GM04504 (cell line): ENCODE measurements at regions not wholly inside any gene's neighbourhood (a gene's known extent, or its start where the extent isn't known, plus 50 kb on each side); places are given as distances from the start of the nearest gene placed in this dataset.
"Not testable (repeated sequence)": the region's sequence is repeated elsewhere in the genome, so short reads cannot be mapped to it uniquely, and the experiment has no call there.

Experiments used
- DNase-seq: peaks from one replicate; pipeline ENCODE4 v3.0.0-alpha.2; 2012; ENCODE audit warnings: low read depth

GRCh38 chr1:143905214-143906179, 66.3 kb downstream of the FAM72C start:
- DNase-seq: peak; percentile 1

DNA sequence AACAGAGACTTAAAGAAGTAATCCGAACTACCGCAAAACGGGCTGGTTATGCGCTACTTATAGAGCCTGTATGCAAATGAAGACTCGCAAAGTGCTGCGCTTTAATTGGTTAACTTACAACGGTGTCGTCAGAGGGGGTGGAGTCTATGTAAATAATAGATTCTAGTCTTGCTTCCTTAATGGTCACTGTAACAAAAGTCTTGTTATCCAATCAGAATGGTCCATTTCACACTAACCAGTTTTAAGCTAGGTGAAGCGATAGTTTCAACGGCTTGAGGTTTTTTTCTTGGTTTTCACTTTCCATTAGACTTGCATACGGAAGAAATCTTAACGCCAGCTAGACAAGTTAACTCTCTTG, 67.2 kb downstream of the FAM72C start:
- not testable (repeated sequence) for DNase-seq

GRCh38 chr1:143903899-143904621, 67.7 kb downstream of the FAM72C start:
- DNase-seq: peak; percentile 6

DNA sequence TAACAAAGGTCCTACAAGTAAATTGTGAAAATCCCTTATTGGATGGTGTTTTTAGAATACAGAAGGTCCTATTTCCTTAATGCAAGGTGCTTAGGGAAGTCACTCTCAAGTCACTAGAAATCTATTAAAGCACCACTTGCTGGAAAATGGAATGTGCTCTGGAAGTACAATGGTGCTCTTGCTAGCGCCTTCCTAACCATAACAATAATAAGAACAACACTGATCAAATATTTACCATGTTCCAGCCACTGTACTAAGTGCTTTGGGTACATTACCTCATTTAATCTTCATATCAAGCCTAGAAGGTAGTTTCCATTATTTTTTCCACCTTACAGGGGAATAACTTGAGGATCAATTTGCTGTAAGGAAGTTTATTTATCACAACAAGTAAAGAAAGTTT, 75.4 kb downstream of the FAM72C start:
- DNase-seq: not testable (repeated sequence)

GRCh38 chr1:143884932-143885574, 86.7 kb downstream of the FAM72C start:
- peak; percentile 1 for DNase-seq

DNA sequence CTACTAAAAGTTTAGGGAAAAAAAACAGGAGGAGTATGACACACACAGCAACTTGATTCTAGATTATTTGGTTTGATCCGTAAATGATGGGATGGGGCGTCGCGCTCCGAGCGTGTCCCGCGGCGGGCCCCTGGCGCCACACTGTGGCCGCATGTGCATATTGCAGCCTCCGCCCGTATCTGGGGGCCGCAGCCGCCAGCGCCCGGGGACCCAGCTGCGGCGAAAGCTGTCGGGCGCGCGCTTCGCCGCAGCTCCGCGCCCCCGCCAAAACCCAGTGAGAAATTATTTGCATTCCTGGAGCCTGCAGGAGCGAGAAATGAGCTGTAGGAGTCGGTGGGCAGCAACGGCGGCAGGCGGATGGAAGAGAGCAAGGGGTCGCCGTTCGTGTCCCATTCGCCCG, 87.3 kb downstream of the FAM72C start:
- not testable (repeated sequence) for DNase-seq

GRCh38 chr1:143879757-143880536, 91.8 kb downstream of the FAM72C start:
- not testable (repeated sequence) for DNase-seq

DNA sequence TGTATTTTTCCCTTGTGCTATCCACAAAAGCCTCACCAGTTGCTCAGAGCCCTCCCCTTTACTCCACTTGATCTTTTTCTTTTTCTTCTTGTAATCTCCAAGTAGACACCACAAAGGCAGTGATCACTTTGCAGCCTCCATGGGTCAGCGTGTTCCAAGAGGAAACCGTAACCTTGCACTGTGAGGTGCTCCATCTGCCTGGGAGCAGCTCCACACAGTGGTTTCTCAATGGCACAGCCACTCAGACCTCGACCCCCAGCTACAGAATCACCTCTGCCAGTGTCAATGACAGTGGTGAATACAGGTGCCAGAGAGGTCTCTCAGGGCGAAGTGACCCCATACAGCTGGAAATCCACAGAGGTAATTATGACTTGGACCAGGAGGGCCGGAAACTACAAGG, 95.8 kb downstream of the FAM72C start:
- DNase-seq: not testable (repeated sequence)

DNA sequence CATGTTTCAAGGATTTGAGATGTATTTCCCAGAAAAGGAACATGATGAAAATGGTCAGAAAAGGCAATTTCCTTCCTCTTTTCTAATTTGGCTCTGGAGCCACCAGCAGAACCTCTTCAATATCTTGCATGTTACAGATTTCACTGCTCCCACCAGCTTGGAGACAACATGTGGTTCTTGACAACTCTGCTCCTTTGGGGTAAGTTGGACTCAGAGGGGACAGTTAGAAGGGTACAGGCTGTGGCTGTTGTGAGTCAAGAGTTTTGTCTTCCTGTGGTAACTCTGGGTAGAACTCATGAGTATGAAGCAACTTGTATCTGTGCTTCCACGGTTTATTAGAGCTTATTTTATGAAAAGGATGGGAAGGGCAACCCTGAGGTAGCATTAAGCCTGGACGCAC, 97.2 kb downstream of the FAM72C start:
- DNase-seq: not testable (repeated sequence)

DNA sequence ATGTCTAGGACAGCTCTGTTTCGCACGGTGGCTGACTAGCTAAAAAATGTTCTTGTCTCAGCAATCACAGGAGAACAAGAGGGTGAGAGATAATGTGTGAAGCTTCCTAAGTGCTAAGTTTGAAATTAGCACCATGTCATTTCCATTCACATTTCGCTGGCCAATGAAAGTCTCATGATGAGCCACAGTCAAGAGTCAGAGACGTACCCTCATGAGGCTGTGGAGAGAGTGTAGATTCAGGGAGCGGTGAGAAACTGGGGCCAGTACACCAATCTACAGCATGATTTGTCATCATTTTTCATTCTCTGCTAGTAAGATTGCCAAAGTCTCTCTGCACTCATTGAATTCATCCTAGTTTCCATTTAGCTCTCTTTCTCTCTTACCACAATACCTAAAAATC, 98.1 kb downstream of the FAM72C start:
- DNase-seq: not testable (repeated sequence)

GRCh38 chr1:143870388-143870787, 101.4 kb downstream of the FAM72C start:
- not testable (repeated sequence) for DNase-seq

GRCh38 chr1:143867590-143868220, 104.1 kb downstream of the FAM72C start:
- not testable (repeated sequence) for DNase-seq

- not testable (repeated sequence) for DNase-seq
Observed at GRCh38 chr1:143863901-143864520, 107.8 kb downstream of the FAM72C start.

GRCh38 chr1:143862722-143863121, 109.1 kb downstream of the FAM72C start:
- not testable (repeated sequence) for DNase-seq

- not testable (repeated sequence) for DNase-seq
Observed at GRCh38 chr1:143861306-143861705, 110.5 kb downstream of the FAM72C start.

GRCh38 chr1:143855867-143856266, 115.9 kb downstream of the FAM72C start:
- not testable (repeated sequence) for DNase-seq

DNA sequence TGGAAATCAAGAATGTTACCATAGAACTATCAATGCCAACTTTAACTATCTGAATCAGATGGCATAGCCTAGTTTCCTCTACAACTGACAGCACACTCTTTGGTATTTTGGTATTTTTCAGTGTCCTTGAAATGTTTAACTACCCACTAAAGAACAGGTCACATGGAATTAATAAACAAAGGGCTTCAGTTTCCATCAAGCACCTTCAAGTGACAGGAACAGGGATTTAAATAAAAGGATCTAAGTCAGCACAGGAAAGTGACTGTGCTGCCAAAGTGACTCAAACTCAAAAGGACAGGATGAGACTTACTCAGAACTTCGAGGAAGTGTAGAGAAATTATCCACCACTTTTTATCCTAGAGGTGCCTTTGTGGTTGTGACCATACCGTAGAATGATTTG, 117.7 kb downstream of the FAM72C start:
- DNase-seq: not testable (repeated sequence)

DNA sequence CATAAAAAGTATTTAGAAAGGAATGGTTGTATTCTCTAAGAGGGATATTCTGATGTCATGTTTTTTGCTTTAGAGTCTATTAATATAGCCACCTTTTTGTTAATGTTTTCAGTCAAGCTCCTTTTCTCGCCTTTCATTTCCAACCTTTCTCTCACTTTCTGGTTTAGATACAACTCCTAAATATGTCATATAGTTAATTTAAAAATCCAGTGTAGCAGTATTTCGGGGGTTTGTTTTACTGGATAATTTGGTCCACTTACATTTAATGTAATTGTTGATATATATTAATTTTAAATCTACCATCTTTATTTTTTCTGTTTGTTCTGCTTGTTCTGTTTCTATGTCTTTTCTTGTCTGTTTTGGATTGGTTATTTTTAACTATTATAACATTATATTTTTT, 121.1 kb downstream of the FAM72C start:
- not testable (repeated sequence) for DNase-seq

DNA sequence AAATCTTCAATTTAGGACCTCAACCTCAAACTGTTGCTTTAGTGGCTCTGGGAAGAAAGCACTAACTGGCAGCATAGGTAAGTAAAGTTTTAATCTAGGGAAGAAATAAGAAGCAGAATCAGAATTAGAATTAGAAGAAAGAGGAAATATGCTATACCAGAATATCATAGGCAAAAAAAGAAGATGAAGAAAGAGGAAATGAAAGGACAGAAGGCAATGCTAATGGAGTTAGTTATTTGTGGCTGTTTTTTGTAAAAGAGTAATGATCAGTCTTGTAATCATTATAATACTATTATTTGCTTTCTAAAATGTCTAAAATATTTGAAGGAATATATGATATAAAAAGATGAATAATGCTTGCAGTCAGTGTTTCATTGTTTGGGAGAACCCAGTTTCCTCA, 122.9 kb downstream of the FAM72C start:
- DNase-seq: not testable (repeated sequence)

DNA sequence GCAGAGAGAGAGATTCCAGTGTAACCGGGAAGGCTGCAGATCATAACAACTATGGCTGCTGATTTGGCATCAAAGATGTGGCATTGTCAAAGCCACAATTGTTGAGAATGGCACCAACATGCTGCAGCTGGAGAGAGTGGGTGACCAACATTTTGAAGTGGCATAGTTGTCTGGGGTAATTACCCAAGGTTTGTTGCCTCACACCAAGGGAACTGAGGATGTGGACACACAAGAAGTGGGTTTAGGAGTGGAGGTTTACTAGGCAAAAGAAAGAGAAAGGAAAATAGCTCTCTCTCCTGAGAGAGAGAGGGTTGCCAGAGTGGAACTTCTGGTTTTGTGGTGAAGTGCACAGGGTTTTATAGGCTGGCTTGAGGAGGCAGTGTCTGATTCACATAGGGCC, 126.6 kb downstream of the FAM72C start:
- DNase-seq: not testable (repeated sequence)

GRCh38 chr1:143842058-143842457, 129.7 kb downstream of the FAM72C start:
- not testable (repeated sequence) for DNase-seq
